H1 (cell line): ENCODE measurements at regions not wholly inside any gene's neighbourhood (a gene's known extent, or its start where the extent isn't known, plus 50 kb on each side); places are given as distances from the start of the nearest gene placed in this dataset.

ENCODE experiments used
- CTCF ChIP-seq, 3 experiments: IDR thresholded peaks; 1 replicate in 2 of 3; 2 replicates in 1 of 3; pipeline versions ENCODE4 v1.5.1 to v1.6.1; 2011; ENCODE audit warnings: low read length in 3 of 3, mild to moderate bottlenecking in 3 of 3, inconsistent platforms in 2 of 3, low read depth in 1 of 3, moderate library complexity in 1 of 3; ENCODE audit not compliant: insufficient read depth in 1 of 3; ENCODE audit errors: control extremely low read depth in 1 of 3
- EZH2 ChIP-seq: fragments of 200-600 bp; sonication (generic); IDR thresholded peaks from 2 replicates; pipeline ENCODE4 v1.7.1; 2012; ENCODE audit warnings: low read depth, mild to moderate bottlenecking, moderate library complexity, low read length, inconsistent platforms; ENCODE audit not compliant: severe bottlenecking

- TF ChIP-seq CTCF (IDR thresholded peaks at IDR 0.05; ENCODE audit: control extremely low read depth in 1 of 3, insufficient read depth in 1 of 3, low read depth in 1 of 3, low read length in 3 of 3) (no peak), EZH2 (no peak)
Measured at GRCh38 chr5:93346301-93346700, 234.7 kb downstream of the NR2F1-AS1 start.
